HL-60 (cell line): ENCODE measurements at regions not wholly inside any gene's neighbourhood (a gene's known extent, or its start where the extent isn't known, plus 50 kb on each side); places are given as distances from the start of the nearest gene placed in this dataset.

Experiments
- GABPA ChIP-seq: IDR thresholded peaks from 2 replicates; pipeline ENCODE4 v1.6.1; 2012; ENCODE audit warnings: low read depth
- POLR2AphosphoS5 ChIP-seq: IDR thresholded peaks from 2 replicates; pipeline ENCODE4 v1.6.1; 2012; ENCODE audit warnings: low read depth
- TF ChIP-seq, protein P1 (sequence below): IDR thresholded peaks from one replicate; pipeline ENCODE4 v1.5.1; 2011; ENCODE audit warnings: low read length, control low read depth, inconsistent platforms; ENCODE audit not compliant: insufficient read depth

DNA sequence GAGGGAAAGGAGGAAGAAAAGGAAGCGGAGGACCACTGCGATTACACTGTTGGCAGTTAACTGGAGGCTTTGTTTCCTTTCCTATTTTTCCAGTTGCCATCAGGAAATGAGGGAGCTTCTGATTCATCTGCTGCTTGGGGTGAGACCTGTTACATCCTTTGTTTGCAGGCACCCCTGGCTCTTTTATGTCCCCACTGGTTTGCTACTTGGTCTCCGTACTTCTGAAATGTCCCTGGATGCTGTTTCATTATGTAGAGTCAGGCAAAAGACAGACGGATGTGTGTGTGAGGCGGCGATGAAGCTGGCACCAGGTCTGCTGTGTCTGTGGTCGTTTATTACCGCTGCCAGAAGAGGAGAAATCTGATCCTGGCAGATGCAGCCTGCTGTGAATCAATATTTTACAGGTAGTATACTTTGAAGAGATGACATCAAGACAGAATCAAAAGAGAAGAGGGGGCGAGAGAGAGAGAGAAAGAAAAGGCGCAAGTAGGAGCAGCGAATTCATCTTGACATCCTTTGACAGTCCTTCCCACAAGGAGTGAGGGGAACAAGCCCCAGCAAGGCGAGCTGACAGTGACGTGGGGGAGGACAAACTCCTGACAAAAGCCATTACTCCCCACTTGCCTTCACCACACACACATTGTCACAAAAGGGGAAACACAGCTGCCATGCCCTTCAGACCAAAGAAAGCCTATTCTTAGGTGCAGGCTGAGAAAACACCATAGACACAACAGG is 145.9 kb upstream of the FBXL4 start:
- TF ChIP-seq, protein P1, sequence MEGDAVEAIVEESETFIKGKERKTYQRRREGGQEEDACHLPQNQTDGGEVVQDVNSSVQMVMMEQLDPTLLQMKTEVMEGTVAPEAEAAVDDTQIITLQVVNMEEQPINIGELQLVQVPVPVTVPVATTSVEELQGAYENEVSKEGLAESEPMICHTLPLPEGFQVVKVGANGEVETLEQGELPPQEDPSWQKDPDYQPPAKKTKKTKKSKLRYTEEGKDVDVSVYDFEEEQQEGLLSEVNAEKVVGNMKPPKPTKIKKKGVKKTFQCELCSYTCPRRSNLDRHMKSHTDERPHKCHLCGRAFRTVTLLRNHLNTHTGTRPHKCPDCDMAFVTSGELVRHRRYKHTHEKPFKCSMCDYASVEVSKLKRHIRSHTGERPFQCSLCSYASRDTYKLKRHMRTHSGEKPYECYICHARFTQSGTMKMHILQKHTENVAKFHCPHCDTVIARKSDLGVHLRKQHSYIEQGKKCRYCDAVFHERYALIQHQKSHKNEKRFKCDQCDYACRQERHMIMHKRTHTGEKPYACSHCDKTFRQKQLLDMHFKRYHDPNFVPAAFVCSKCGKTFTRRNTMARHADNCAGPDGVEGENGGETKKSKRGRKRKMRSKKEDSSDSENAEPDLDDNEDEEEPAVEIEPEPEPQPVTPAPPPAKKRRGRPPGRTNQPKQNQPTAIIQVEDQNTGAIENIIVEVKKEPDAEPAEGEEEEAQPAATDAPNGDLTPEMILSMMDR: no peak
- TF ChIP-seq GABPA (no peak), POLR2AphosphoS5 (no peak)
